HAP-1 (cell line): ENCODE measurements at regions not wholly inside any gene's neighbourhood (a gene's known extent, or its start where the extent isn't known, plus 50 kb on each side); places are given as distances from the start of the nearest gene placed in this dataset.

Source experiments
- DNase-seq, 2 experiments: peaks; one replicate each; pipeline ENCODE4 v3.0.0-alpha.2; 2016 to 2020; ENCODE audit warnings: low spot score in 2 of 2
- H3K27me3 ChIP-seq: fragments of 250-450 bp; sonication (Bioruptor Pico); 2 replicates; pipeline ENCODE4 v1.5.1; 2020; ENCODE audit warnings: low read depth, mild to moderate bottlenecking, moderate library complexity
- H3K36me3 ChIP-seq: fragments of 250-450 bp; sonication (Bioruptor Pico); replicated peaks from 2 replicates; pipeline ENCODE4 v1.5.1; 2020; ENCODE audit warnings: mild to moderate bottlenecking
- H3K4me1 ChIP-seq: fragments of 250-450 bp; sonication (Bioruptor Pico); 2 replicates; pipeline ENCODE4 v1.5.1; 2020; ENCODE audit warnings: mild to moderate bottlenecking
- H3K4me3 ChIP-seq: fragments of 250-450 bp; sonication (Bioruptor Pico); 2 replicates; pipeline ENCODE4 v1.5.1; 2020; ENCODE audit warnings: mild to moderate bottlenecking, moderate library complexity
- H3K9me3 ChIP-seq: fragments of 250-450 bp; sonication (Bioruptor Pico); 2 replicates; pipeline ENCODE4 v1.5.1; 2020; ENCODE audit warnings: mild to moderate bottlenecking, moderate library complexity
- in situ Hi-C: fragments of 300-500 bp; cut with MboI; formaldehyde crosslinking; loops from 3 replicates; pipeline ENCODE4 v1.14.3; 2020; ENCODE audit warnings: low sequenced_read_pairs, inconsistent platforms, mixed read lengths

GRCh38 chr4:30605616-30606190, 114.5 kb upstream of the PCDH7 start:
- H3K36me3 ChIP-seq: no peaks in the 10 kb centered on the region
- no peaks in the 10 kb centered on the region for H3K27me3 ChIP-seq
- DNase-seq: no peak
- no peaks in the 10 kb centered on the region for H3K4me1 ChIP-seq
- in situ Hi-C loops: no loop called here
- no peak overlapping the region for H3K4me3 ChIP-seq
- H3K9me3 ChIP-seq: no peaks in the 10 kb centered on the region

- no peak for DNase-seq
- in situ Hi-C loops: no loop called here
- H3K4me3 ChIP-seq: no peak overlapping the region
- H3K9me3 ChIP-seq: no peaks in the 10 kb centered on the region
- no peaks in the 10 kb centered on the region for H3K36me3 ChIP-seq
- H3K4me1 ChIP-seq: no peaks in the 10 kb centered on the region
- no peaks in the 10 kb centered on the region for H3K27me3 ChIP-seq
These were observed 109.8 kb upstream of the PCDH7 start for GRCh38 chr4:30610361-30610760.

GRCh38 chr4:30614771-30615170, 105.4 kb upstream of the PCDH7 start:
- no peaks in the 10 kb centered on the region for H3K9me3 ChIP-seq
- no peaks in the 10 kb centered on the region for H3K36me3 ChIP-seq
- no peak overlapping the region for H3K4me3 ChIP-seq
- H3K4me1 ChIP-seq: no peaks in the 10 kb centered on the region
- in situ Hi-C loops: no loop called here
- H3K27me3 ChIP-seq: no peaks in the 10 kb centered on the region
- no peak for DNase-seq

GRCh38 chr4:30616942-30617646, 103.1 kb upstream of the PCDH7 start:
- Histone ChIP-seq H3K9me3 (no peaks in the 10 kb centered on the region), H3K36me3 (no peaks in the 10 kb centered on the region), H3K27me3 (no peaks in the 10 kb centered on the region), H3K4me3 (no peak overlapping the region), H3K4me1 (no peaks in the 10 kb centered on the region)
- in situ Hi-C loops: no loop called here
- no peak for DNase-seq

GRCh38 chr4:30617836-30618235, 102.3 kb upstream of the PCDH7 start:
- H3K4me3 ChIP-seq: no peak overlapping the region
- H3K9me3 ChIP-seq: no peaks in the 10 kb centered on the region
- in situ Hi-C loops: no loop called here
- H3K27me3 ChIP-seq: no peaks in the 10 kb centered on the region
- no peaks in the 10 kb centered on the region for H3K36me3 ChIP-seq
- no peak for DNase-seq
- no peaks in the 10 kb centered on the region for H3K4me1 ChIP-seq

GRCh38 chr4:30619679-30620078, 100.5 kb upstream of the PCDH7 start:
- no peak overlapping the region for H3K4me3 ChIP-seq
- H3K4me1 ChIP-seq: no peaks in the 10 kb centered on the region
- in situ Hi-C loops: no loop called here
- H3K9me3 ChIP-seq: no peaks in the 10 kb centered on the region
- H3K27me3 ChIP-seq: no peaks in the 10 kb centered on the region
- no peak for DNase-seq
- no peaks in the 10 kb centered on the region for H3K36me3 ChIP-seq

- H3K27me3 ChIP-seq: no peaks in the 10 kb centered on the region
- H3K4me3 ChIP-seq: no peak overlapping the region
- no peaks in the 10 kb centered on the region for H3K4me1 ChIP-seq
- no peaks in the 10 kb centered on the region for H3K36me3 ChIP-seq
- in situ Hi-C loops: no loop called here
- no peaks in the 10 kb centered on the region for H3K9me3 ChIP-seq
- DNase-seq: no peak
These were observed 99.5 kb upstream of the PCDH7 start for GRCh38 chr4:30620711-30621110.

GRCh38 chr4:30630431-30630830, 89.7 kb upstream of the PCDH7 start:
- in situ Hi-C loops: no loop called here
- no peak overlapping the region for H3K4me3 ChIP-seq
- H3K36me3 ChIP-seq: no peaks in the 10 kb centered on the region
- H3K9me3 ChIP-seq: 0 out of 2 replicates have a peak, but pooled peaks cover 3% of the 10 kb centered on the region
- no peaks in the 10 kb centered on the region for H3K27me3 ChIP-seq
- no peaks in the 10 kb centered on the region for H3K4me1 ChIP-seq
- DNase-seq: no peak

- Histone ChIP-seq H3K4me1 (no peaks in the 10 kb centered on the region), H3K36me3 (no peaks in the 10 kb centered on the region), H3K27me3 (no peaks in the 10 kb centered on the region), H3K4me3 (no peak overlapping the region), H3K9me3 (0 out of 2 replicates have a peak, but pooled peaks cover 3% of the 10 kb centered on the region)
- in situ Hi-C loops: no loop called here
- no peak for DNase-seq
These were observed 87.4 kb upstream of the PCDH7 start for GRCh38 chr4:30632751-30633150.

- Histone ChIP-seq H3K4me1 (no peaks in the 10 kb centered on the region), H3K27me3 (no peaks in the 10 kb centered on the region), H3K9me3 (no peaks in the 10 kb centered on the region), H3K36me3 (no peaks in the 10 kb centered on the region), H3K4me3 (no peak overlapping the region)
- in situ Hi-C loops: no loop called here
- no peak for DNase-seq
These were observed 78.8 kb upstream of the PCDH7 start for GRCh38 chr4:30641345-30641744.

GRCh38 chr4:30642567-30642966, 77.6 kb upstream of the PCDH7 start:
- H3K27me3 ChIP-seq: no peaks in the 10 kb centered on the region
- DNase-seq: no peak
- H3K36me3 ChIP-seq: no peaks in the 10 kb centered on the region
- no peaks in the 10 kb centered on the region for H3K4me1 ChIP-seq
- H3K9me3 ChIP-seq: no peaks in the 10 kb centered on the region
- in situ Hi-C loops: no loop called here
- no peak overlapping the region for H3K4me3 ChIP-seq

GRCh38 chr4:30653291-30653690, 66.9 kb upstream of the PCDH7 start:
- H3K4me1 ChIP-seq: no peaks in the 10 kb centered on the region
- no peaks in the 10 kb centered on the region; the same call in 1 of the 2 replicates for H3K27me3 ChIP-seq
- no peak for DNase-seq
- in situ Hi-C loops: no loop called here
- no peak overlapping the region for H3K4me3 ChIP-seq
- H3K36me3 ChIP-seq: no peaks in the 10 kb centered on the region
- H3K9me3 ChIP-seq: no peaks in the 10 kb centered on the region

- in situ Hi-C loops: no loop called here
- no peak for DNase-seq
These were observed 63.3 kb upstream of the PCDH7 start for GRCh38 chr4:30656828-30657227.

GRCh38 chr4:30667919-30668318, 52.2 kb upstream of the PCDH7 start:
- no peaks in the 10 kb centered on the region for H3K27me3 ChIP-seq
- no peak for DNase-seq
- H3K4me3 ChIP-seq: no peak overlapping the region
- H3K9me3 ChIP-seq: no peaks in the 10 kb centered on the region
- H3K4me1 ChIP-seq: no peaks in the 10 kb centered on the region
- in situ Hi-C loops: no loop called here
- no peaks in the 10 kb centered on the region for H3K36me3 ChIP-seq

More at GRCh38 chr4:30656828-30657227, 63.3 kb upstream of the PCDH7 start:
- Histone ChIP-seq H3K4me3 (no peak overlapping the region), H3K27me3 (no peaks in the 10 kb centered on the region), H3K4me1 (no peaks in the 10 kb centered on the region), H3K9me3 (no peaks in the 10 kb centered on the region), H3K36me3 (no peaks in the 10 kb centered on the region)

GRCh38 chr4:30670206-30670605, 50.0 kb upstream of the PCDH7 start:
- H3K4me3 ChIP-seq: no peak overlapping the region
- in situ Hi-C loops: no loop called here
- no peaks in the 10 kb centered on the region for H3K27me3 ChIP-seq
- H3K9me3 ChIP-seq: no peaks in the 10 kb centered on the region
- no peak for DNase-seq
- no peaks in the 10 kb centered on the region for H3K36me3 ChIP-seq
- H3K4me1 ChIP-seq: no peaks in the 10 kb centered on the region
